ENCODE measurements at regions not wholly inside any gene's neighbourhood (a gene's known extent, or its start where the extent isn't known, plus 50 kb on each side); places are given as distances from the start of the nearest gene placed in this dataset.

DNA sequence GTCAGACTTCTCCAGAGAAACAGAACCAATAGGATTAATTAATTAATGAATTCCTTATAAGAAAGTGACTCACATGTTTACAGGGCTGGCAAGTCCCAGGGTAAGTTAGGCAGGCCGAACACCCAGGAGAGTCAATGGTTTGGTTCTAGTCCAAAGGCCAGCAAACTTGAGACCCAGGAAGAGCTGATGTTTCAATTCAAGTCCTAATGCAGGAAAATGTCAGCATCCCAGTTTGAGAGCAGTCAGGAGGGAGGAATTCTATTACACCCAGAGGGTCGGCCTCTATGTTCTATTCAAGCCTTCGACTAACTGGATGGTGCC, 466.0 kb downstream of the INSC start:
- intact Hi-C loops (cut with DNase I), result no loop called here
- TF ChIP-seq POLR2A (IDR thresholded peaks at IDR 0.05) (no peak), POLR2AphosphoS5 (IDR thresholded peaks at IDR 0.05) (no peak)
- TF ChIP-seq, protein P1, sequence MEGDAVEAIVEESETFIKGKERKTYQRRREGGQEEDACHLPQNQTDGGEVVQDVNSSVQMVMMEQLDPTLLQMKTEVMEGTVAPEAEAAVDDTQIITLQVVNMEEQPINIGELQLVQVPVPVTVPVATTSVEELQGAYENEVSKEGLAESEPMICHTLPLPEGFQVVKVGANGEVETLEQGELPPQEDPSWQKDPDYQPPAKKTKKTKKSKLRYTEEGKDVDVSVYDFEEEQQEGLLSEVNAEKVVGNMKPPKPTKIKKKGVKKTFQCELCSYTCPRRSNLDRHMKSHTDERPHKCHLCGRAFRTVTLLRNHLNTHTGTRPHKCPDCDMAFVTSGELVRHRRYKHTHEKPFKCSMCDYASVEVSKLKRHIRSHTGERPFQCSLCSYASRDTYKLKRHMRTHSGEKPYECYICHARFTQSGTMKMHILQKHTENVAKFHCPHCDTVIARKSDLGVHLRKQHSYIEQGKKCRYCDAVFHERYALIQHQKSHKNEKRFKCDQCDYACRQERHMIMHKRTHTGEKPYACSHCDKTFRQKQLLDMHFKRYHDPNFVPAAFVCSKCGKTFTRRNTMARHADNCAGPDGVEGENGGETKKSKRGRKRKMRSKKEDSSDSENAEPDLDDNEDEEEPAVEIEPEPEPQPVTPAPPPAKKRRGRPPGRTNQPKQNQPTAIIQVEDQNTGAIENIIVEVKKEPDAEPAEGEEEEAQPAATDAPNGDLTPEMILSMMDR (IDR thresholded peaks at IDR 0.05), result no peak
- no peaks in the 10 kb centered on the region for H3K9me3 ChIP-seq
- H3K36me3 ChIP-seq, result no peaks in the 10 kb centered on the region
- DNase-seq (ENCODE audit: low spot score), result no peak
- WGBS, result 69% methylated on average over 3 of the region's 3 CpGs
- no peaks in the 10 kb centered on the region for H3K4me1 ChIP-seq (replicated peaks)
- no peak overlapping the region for H3K4me3 ChIP-seq
- no peaks in the 10 kb centered on the region for H3K27me3 ChIP-seq (replicated peaks; ENCODE audit: insufficient read depth)
- no peak overlapping the region for H3K27ac ChIP-seq

DNA sequence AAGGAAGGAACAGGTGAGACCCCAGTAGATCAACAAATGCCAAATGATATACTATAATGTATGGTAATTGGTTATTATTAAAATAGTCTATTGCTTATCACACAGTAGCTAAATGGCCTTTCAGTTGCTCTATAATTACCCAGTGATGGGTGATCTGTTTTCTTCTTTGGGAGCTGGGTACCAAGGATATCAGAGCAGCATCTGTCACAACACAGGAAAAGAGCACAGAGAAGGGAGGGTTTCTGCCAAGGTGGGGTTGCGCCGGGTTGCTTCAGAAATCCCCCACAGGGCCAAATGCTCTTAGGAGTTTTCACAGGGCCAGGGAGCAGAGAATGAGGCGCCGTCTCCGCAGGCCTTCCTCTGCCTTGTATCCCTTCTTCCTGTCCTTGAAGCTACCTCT, 469.4 kb downstream of the INSC start:
- no peak for DNase-seq (ENCODE audit: low spot score)
- Histone ChIP-seq H3K36me3 (no peaks in the 10 kb centered on the region), H3K4me3 (no peak overlapping the region), H3K27ac (no peak overlapping the region), H3K4me1 (replicated peaks) (no peaks in the 10 kb centered on the region), H3K9me3 (no peaks in the 10 kb centered on the region), H3K27me3 (replicated peaks; ENCODE audit: insufficient read depth) (no peaks in the 10 kb centered on the region)
- intact Hi-C loops (cut with DNase I), result no loop called here
- no peak for TF ChIP-seq POLR2AphosphoS5 (IDR thresholded peaks at IDR 0.05)
- TF ChIP-seq POLR2A (IDR thresholded peaks at IDR 0.05), result no peak
- WGBS, result 96% methylated on average over 5 of the region's 5 CpGs

GRCh38 chr11:15585602-15586331, 471.0 kb downstream of the INSC start:
- Histone ChIP-seq H3K9me3 (no peaks in the 10 kb centered on the region), H3K4me1 (replicated peaks) (no peaks in the 10 kb centered on the region), H3K27me3 (replicated peaks; ENCODE audit: insufficient read depth) (no peaks in the 10 kb centered on the region), H3K36me3 (no peaks in the 10 kb centered on the region), H3K27ac (no peak overlapping the region), H3K4me3 (no peak overlapping the region)
- TF ChIP-seq, protein P1 (IDR thresholded peaks at IDR 0.05), result no peak
- TF ChIP-seq POLR2AphosphoS5 (IDR thresholded peaks at IDR 0.05), result no peak
- TF ChIP-seq POLR2A (IDR thresholded peaks at IDR 0.05), result no peak
- intact Hi-C loops (cut with DNase I), result no loop called here
- WGBS, result 73% methylated on average over 4 of the region's 4 CpGs
- DNase-seq (ENCODE audit: low spot score), result no peak

DNA sequence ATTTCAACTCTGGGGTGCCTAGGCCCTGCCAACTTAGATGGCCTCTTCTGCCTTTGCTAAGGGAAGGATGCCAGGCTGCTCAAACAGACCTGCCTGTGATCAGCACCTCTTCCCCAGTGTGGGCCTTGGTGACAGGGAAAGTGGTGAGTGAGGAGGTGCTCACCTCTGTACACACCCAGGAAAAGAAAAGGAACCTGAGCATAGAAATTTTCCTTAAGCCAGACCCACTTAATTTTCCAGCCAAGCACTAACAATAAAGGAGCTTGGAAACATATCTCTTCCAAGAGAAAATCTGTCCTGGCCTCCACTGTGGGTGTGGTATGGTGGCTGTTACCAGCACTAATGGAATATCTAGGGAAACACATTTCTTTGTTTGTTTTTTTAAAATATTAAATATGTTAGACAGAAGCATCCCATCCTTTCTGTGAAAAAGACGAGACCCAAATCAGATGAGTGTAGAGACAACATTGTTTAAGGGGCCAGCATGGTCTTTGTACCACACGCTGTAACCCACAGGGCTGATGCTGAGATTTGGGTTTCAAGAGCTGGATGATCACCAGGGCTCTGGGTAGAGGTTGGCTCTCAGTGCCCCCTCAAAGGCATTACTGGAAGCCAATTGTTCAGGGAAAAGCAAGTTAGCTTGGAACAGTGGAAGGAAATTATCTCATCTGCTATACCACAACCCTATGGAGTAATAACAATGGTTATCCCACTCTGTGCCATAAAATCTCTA, 472.2 kb downstream of the INSC start:
- Histone ChIP-seq H3K27me3 (replicated peaks; ENCODE audit: insufficient read depth) (no peaks in the 10 kb centered on the region), H3K27ac (no peak overlapping the region), H3K4me3 (no peak overlapping the region), H3K36me3 (no peaks in the 10 kb centered on the region), H3K4me1 (replicated peaks) (no peaks in the 10 kb centered on the region), H3K9me3 (no peaks in the 10 kb centered on the region)
- intact Hi-C loops (cut with DNase I), result no loop called here
- no peak for DNase-seq (ENCODE audit: low spot score)
- WGBS, result 75% methylated on average over 2 of the region's 2 CpGs
- TF ChIP-seq POLR2AphosphoS5 (IDR thresholded peaks at IDR 0.05) (no peak), POLR2A (IDR thresholded peaks at IDR 0.05) (no peak)
- TF ChIP-seq, protein P1 (IDR thresholded peaks at IDR 0.05), result no peak

DNA sequence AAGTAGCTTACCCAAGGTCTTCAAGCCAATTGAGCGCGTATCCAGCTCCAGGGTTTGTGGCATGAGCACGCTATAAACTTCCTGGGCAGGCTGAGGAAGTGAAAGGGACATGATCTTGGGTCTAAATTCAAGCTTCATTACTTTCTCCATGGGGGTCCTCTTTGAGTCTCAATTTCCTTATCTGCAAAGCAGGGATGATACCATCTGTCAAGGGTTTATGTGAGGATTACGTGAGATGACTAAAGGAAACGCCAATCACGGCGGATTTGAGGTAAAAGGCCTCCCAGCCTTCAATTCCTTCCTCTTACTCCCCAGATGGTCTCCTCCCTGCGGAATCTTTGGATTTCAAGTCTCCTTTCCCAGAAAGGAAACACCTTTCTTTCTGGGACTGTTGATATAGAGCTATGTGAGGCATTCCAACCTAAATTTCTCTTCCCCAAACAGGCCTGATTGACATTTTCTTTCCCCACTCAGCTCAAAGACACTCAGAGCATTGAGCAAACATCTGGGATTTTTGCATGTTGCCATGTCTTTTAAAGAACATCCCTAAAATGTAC, 474.4 kb downstream of the INSC start:
- intact Hi-C loops (cut with DNase I), result no loop called here
- TF ChIP-seq POLR2A (IDR thresholded peaks at IDR 0.05), result no peak
- no peaks in the 10 kb centered on the region for H3K36me3 ChIP-seq
- no peak for DNase-seq (ENCODE audit: low spot score)
- no peaks in the 10 kb centered on the region for H3K9me3 ChIP-seq
- H3K4me1 ChIP-seq (replicated peaks), result no peaks in the 10 kb centered on the region
- no peak overlapping the region for H3K4me3 ChIP-seq
- 93% methylated on average over 8 of the region's 8 CpGs for WGBS
- H3K27ac ChIP-seq, result no peak overlapping the region
- no peaks in the 10 kb centered on the region for H3K27me3 ChIP-seq (replicated peaks; ENCODE audit: insufficient read depth)
